OCI-LY3 (cell line): ENCODE measurements at regions not wholly inside any gene's neighbourhood (a gene's known extent, or its start where the extent isn't known, plus 50 kb on each side); places are given as distances from the start of the nearest gene placed in this dataset.

ENCODE experiments used
- H2AFZ ChIP-seq: fragments of 200-600, 300-600 bp; shearing (Covaris generic); 2 replicates; pipeline ENCODE4 v1.6.0; 2014; ENCODE audit warnings: antibody characterized with exemption, low read depth, low read length
- H3K27ac ChIP-seq: fragments of 200-600, 300-600 bp; sonication (generic); 2 replicates; pipeline ENCODE4 v1.5.1; 2014; ENCODE audit warnings: mild to moderate bottlenecking, low read length, moderate library complexity, mixed read lengths
- H3K27me3 ChIP-seq: fragments of 200-600, 300-600 bp; sonication (generic); 2 replicates; pipeline ENCODE4 v1.6.1; 2014; ENCODE audit warnings: low read depth, low read length, mixed read lengths
- H3K36me3 ChIP-seq: fragments of 200-600, 300-600 bp; sonication (generic); replicated peaks from 2 replicates; pipeline ENCODE3; 2014; ENCODE audit warnings: low read depth, low read length, mixed read lengths
- H3K4me1 ChIP-seq: fragments of 300-600, 200-600 bp; sonication (generic); 2 replicates; pipeline ENCODE4 v1.6.1; 2014; ENCODE audit warnings: low read length, mixed read lengths
- H3K4me2 ChIP-seq: fragments of 200-600, 300-600 bp; sonication (generic); 2 replicates; pipeline ENCODE4 v1.6.1; 2014; ENCODE audit warnings: low read length, mixed read lengths
- H3K4me3 ChIP-seq: fragments of 300-600, 200-600 bp; sonication (generic); 2 replicates; pipeline ENCODE4 v1.5.1; 2014; ENCODE audit warnings: antibody characterized with exemption, mild to moderate bottlenecking, low read length, moderate library complexity
- H3K79me2 ChIP-seq: fragments of 300-600, 200-600 bp; shearing (Covaris generic); 2 replicates; pipeline ENCODE4 v1.6.1; 2014; ENCODE audit warnings: mild to moderate bottlenecking, low read length, mixed read lengths
- H3K9ac ChIP-seq: fragments of 300-600, 200-600 bp; shearing (Covaris generic); 2 replicates; pipeline ENCODE4 v1.6.0; 2014; ENCODE audit warnings: mild to moderate bottlenecking, low read length, moderate library complexity
- H3K9me3 ChIP-seq: fragments of 200-600, 300-600 bp; shearing (Covaris generic); 2 replicates; pipeline ENCODE4 v1.6.1; 2014; ENCODE audit warnings: low read length, mixed read lengths; ENCODE audit not compliant: insufficient read depth
- H4K20me1 ChIP-seq: fragments of 200-600, 300-600 bp; sonication (generic); 2 replicates; pipeline ENCODE4 v1.6.1; 2016; ENCODE audit warnings: low read length, mixed read lengths; ENCODE audit not compliant: insufficient read depth
- CTCF ChIP-seq: fragments of 200-600, 300-600 bp; sonication (generic); IDR thresholded peaks from 2 replicates; pipeline ENCODE4 v1.5.1; 2014; ENCODE audit warnings: antibody characterized with exemption, low read length, low read depth
- EZH2phosphoT487 ChIP-seq: fragments of 200-600 bp; shearing (Covaris generic); IDR thresholded peaks from 2 replicates; pipeline ENCODE4 v1.6.1; 2018; ENCODE audit warnings: antibody characterized with exemption, mixed run types, low read depth

DNA sequence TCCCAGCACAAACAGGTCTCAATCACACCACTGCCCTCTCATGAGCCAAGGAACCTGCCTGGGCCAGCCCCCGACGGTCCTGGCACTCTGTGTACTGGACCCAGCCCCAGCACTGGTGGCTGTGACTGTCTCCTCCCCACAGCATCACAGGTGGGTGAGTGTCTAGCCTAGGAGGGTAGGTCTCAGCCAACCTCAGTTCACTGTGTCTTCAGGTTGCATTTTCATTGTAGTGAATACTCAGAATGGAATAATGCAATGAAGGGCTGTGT lies 163.4 kb upstream of the NSMCE3 start:
- H3K79me2 ChIP-seq: no peaks in the 10 kb centered on the region
- H3K27me3 ChIP-seq: peaks cover 8% of the 10 kb centered on the region
- H3K9me3 ChIP-seq: no peaks in the 10 kb centered on the region
- H2AFZ ChIP-seq: no peak overlapping the region
- H3K36me3 ChIP-seq: no peaks in the 10 kb centered on the region
- no peak overlapping the region for H3K4me2 ChIP-seq
- no peaks in the 10 kb centered on the region for H3K4me1 ChIP-seq
- no peak overlapping the region for H3K4me3 ChIP-seq
- TF ChIP-seq EZH2phosphoT487 (no peak), CTCF (no peak)
- H4K20me1 ChIP-seq: no peaks in the 10 kb centered on the region
- no peak overlapping the region for H3K27ac ChIP-seq
- no peak overlapping the region for H3K9ac ChIP-seq

DNA sequence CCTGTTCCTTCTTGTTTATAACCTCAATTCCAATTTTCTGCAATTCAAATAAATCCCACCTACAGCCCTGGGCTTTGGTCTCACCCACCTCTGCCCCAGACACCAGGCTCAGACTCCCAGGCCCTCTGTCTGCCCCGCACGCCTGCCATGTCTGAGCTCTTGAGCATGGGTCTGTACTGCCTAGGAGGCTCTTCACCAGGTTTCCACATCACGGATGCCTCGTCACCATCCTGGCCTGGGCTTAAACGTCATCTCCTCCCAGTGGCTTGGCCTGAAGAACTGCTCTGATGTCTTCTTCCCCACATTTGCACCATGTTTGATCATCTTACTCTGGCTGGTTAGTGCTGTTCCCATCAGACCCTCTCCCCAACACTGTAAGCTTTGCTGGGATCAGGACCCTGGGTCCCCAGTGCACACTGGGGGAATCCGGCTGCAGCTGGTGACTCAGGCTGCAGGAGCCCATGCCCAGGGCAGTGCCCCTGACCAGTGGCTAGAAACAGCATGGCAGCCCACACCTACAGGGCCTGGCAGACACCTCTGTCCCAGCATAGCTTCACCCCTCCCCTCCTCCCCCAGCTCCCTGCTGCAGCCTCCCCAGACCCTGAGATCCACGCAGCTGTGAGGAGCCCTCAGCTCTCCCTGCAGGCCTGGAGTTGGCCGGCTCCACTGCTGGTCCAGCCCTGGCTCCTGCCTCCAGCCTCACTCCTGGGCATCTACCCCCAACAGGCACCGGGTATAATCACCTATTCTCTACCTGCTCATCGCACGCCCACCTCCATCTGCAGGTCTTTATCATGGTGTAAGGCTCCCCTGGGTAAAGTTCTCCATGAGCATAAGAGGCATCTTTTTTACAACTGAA lies 162.8 kb upstream of the NSMCE3 start:
- TF ChIP-seq EZH2phosphoT487 (no peak), CTCF (no peak)

GRCh38 chr15:29430831-29431230 lies 161.2 kb upstream of the NSMCE3 start:
- no peak overlapping the region for H3K4me2 ChIP-seq
- peaks cover 8% of the 10 kb centered on the region for H3K27me3 ChIP-seq
- no peak overlapping the region for H3K4me3 ChIP-seq
- no peaks in the 10 kb centered on the region for H3K9me3 ChIP-seq
- H2AFZ ChIP-seq: no peak overlapping the region
- no peak overlapping the region for H3K9ac ChIP-seq
- TF ChIP-seq CTCF (no peak), EZH2phosphoT487 (no peak)
- no peak overlapping the region for H3K27ac ChIP-seq
- H3K4me1 ChIP-seq: no peaks in the 10 kb centered on the region
- H3K79me2 ChIP-seq: no peaks in the 10 kb centered on the region
- no peaks in the 10 kb centered on the region for H3K36me3 ChIP-seq
- H4K20me1 ChIP-seq: no peaks in the 10 kb centered on the region

More for the DNA sequence above, 162.8 kb upstream of the NSMCE3 start:
- no peaks in the 10 kb centered on the region for H3K36me3 ChIP-seq
- H3K79me2 ChIP-seq: no peaks in the 10 kb centered on the region
- H3K4me1 ChIP-seq: no peaks in the 10 kb centered on the region
- H3K4me3 ChIP-seq: no peak overlapping the region
- H3K27me3 ChIP-seq: peaks cover 8% of the 10 kb centered on the region
- H2AFZ ChIP-seq: no peak overlapping the region
- H3K4me2 ChIP-seq: no peak overlapping the region
- H3K27ac ChIP-seq: no peak overlapping the region
- no peaks in the 10 kb centered on the region for H4K20me1 ChIP-seq
- H3K9ac ChIP-seq: no peak overlapping the region
- H3K9me3 ChIP-seq: no peaks in the 10 kb centered on the region

GRCh38 chr15:29430124-29430523 lies 160.5 kb upstream of the NSMCE3 start:
- H3K36me3 ChIP-seq: no peaks in the 10 kb centered on the region
- no peak overlapping the region for H3K4me3 ChIP-seq
- no peaks in the 10 kb centered on the region for H4K20me1 ChIP-seq
- no peaks in the 10 kb centered on the region for H3K4me1 ChIP-seq
- no peak overlapping the region for H2AFZ ChIP-seq
- TF ChIP-seq EZH2phosphoT487 (no peak), CTCF (no peak)
- no peaks in the 10 kb centered on the region for H3K9me3 ChIP-seq
- no peaks in the 10 kb centered on the region for H3K79me2 ChIP-seq
- H3K27me3 ChIP-seq: peaks cover 8% of the 10 kb centered on the region
- no peak overlapping the region for H3K9ac ChIP-seq
- no peak overlapping the region for H3K27ac ChIP-seq
- no peak overlapping the region for H3K4me2 ChIP-seq
